GM18499 (cell line): ENCODE measurements at regions not wholly inside any gene's neighbourhood (a gene's known extent, or its start where the extent isn't known, plus 50 kb on each side); places are given as distances from the start of the nearest gene placed in this dataset.

Source experiments
- ATAC-seq: cut with Tn5 transposase; IDR thresholded peaks from one replicate; pipeline ENCODE4 v1.9.1; 2021; ENCODE audit warnings: moderate number of reproducible peaks; ENCODE audit not compliant: insufficient read depth, unreplicated experiment

DNA sequence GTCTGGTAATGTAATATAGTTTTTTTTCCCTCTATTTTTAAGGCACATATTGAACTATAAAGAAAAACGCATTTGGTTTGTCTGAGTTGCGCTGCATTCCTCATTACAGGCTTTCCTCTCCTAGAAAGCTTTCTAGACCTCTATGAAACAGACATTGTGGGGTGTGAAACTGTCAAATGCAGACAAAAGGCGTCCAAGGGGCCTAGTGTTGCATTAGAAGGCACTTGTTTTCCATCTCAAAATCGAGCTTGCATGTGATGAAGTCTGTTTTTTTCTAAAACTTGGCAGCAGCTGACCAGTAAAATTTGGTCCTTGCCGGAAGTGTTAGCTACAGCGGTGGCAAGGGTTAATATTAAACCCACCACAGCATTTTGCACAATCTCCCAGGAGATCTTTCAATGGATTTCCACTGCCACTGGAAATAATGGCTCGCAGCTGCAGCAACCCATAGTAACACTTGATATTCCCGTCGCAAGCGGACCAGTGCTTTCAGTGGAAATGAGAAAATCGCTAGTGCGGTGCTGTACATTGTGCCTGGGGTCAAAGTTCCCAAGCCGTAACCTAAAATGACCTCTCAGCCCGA is 602.6 kb downstream of the KCNJ2 start:
- ATAC-seq = no peak

DNA sequence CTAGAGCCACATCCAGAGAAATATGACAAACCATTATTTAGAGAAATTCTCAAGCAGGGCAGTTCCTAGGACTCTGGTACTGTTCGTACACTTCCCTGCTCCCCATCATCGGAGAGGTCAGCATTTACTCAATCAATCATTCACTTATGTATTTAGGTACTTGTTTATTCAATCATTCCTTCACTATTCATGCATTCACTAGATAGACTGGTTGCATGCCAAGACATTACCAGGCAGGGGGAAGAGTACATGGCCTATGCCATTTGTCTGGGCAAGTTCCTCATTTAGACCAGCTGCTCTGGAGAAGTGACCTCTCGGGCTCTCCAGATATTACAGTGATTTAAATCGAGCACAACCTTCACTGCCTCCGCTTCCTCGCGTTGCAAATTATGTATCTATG is 603.4 kb downstream of the KCNJ2 start:
- ATAC-seq = no peak

DNA sequence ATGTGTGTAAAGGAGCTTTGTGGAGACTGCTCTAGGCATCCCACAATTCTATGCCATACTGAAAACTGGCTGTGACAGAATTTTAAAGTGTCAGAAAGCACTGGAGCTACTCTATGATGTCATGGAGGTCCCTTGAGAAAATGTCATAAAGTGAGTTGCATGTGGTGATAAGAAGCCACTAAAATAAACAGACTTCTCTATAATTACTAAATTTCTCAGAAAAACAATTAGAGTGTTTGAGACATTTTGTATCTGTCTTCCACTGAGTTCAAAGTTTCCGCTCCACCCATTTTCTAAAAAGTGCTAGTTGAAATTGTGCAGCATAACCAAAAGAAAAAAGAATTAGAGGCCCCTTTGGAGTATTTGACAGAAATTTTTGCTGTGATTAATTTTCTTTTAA is 603.9 kb downstream of the KCNJ2 start:
- ATAC-seq = no peak

DNA sequence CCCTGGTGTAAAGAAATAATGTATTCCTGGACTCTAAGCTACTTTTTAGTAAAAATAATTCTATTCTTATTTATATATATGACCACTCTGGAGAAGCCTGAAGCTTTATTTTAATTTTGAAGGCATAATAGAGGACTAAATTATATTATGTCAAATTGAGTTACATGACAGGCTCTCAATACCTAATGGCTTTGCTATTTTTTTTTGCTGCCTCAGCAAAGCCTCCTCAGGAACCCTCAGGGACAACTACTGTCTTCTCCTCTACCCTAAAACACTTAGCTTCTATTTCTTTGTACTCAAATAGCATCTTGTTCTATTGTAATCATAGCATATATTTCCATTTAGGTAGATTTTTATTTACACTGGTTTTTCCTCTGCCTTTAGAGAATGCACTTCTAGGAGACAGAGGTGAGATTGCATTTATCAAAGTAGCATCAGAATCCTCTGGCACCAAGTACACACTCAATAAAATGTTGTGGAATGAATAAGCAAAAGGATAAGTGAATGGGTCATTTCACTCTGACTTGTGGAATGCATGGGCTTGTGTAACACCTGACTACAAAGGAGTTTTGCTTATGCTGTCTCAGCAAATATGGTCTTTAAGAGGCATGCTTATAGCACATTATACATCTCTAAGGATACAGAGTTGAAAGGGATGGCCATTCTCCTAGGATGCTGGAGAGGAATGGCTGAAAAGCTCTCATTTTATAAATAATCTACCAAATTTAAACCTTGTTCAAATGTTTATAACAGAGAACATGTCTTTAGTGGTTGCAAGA is 605.2 kb downstream of the KCNJ2 start:
- ATAC-seq = no peak

GRCh38 chr17:70775679-70776078 is 606.3 kb downstream of the KCNJ2 start:
- no peak for ATAC-seq

- ATAC-seq = no peak
Observed at GRCh38 chr17:70776441-70776840, 607.1 kb downstream of the KCNJ2 start.

- no peak for ATAC-seq
Observed at GRCh38 chr17:70780031-70780430, 610.7 kb downstream of the KCNJ2 start.

DNA sequence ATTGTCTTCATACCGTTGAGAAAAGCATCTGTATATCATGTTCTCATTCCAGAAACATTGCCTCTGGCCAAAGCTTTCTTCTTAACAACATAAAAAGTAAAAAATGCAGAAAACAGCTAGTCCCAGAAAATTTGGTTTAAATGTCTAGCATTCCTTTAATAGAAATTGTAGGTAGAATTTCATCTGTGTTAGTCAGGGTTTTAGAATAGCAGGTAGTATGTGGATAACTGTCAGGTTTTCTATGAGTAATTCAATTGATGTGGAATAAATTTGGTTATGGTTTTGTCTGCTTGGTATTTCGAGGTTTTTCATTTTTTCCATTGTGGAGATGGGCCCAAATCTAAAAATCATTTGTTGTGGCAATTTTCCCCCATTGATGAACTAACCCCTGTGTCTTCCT is 616.7 kb downstream of the KCNJ2 start:
- ATAC-seq = no peak

- no peak for ATAC-seq
Observed at GRCh38 chr17:70787721-70788300, 618.5 kb downstream of the KCNJ2 start.

GRCh38 chr17:70791748-70792443 is 622.6 kb downstream of the KCNJ2 start:
- no peak for ATAC-seq

DNA sequence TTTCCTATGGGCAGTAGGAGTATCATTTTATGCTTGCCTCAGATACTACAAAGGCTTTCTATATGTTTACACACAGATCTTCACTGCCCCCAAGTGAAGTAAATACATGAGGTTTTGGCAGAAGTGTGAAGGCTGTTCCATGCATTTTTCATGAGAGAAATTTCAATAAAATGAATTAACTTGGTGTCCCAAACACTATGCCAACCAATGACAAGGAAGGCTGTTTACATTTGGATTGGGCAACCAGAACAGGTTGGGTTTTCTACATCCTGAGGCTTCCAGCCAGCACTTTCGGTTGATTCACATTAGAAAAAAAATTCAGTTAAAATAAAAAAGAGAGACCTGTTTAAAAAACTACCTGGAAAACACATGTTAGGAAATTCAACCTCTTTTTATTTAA is 625.4 kb downstream of the KCNJ2 start:
- ATAC-seq = no peak

- ATAC-seq = no peak
Observed at GRCh38 chr17:70795620-70796019, 626.3 kb downstream of the KCNJ2 start.

GRCh38 chr17:70796757-70797156 is 627.4 kb downstream of the KCNJ2 start:
- no peak for ATAC-seq

DNA sequence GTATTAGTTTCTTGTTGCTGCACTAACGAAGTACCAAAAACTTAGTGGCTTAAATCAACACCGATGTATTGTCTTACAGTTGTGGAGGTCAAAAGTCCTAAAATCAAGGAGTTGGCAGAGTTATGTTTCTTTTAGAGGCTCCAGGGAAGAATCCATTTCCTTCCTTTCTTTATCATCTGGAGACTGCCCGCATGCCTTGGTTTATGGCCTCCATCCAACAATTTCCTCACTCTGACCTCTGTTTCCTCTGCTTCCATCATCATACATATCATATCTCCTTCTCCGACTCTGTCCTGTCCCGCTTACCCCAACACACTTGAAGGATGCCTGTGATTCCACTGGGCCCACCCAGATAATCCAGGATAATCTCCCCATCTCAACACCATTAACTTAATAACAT is 627.8 kb downstream of the KCNJ2 start:
- no peak for ATAC-seq

DNA sequence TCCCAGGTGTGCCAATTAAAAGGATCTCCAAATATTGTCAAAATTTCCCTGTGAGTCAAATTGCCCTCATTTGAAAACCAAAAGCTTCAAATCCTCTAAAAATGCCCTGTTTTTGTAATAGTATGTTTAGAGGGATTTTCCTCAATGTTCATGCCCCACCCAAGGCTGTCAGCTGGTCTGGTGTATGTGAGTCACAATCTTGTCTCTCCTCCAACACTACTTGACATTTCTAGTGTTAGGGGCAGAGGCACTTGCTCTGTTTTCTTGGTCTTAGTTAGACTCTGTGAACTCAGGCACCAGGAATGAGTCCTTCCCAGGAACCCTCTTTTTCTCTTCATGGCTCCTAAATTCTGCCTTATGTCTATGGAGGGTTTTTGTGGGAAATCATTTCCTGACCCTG is 634.8 kb downstream of the KCNJ2 start:
- ATAC-seq = no peak

DNA sequence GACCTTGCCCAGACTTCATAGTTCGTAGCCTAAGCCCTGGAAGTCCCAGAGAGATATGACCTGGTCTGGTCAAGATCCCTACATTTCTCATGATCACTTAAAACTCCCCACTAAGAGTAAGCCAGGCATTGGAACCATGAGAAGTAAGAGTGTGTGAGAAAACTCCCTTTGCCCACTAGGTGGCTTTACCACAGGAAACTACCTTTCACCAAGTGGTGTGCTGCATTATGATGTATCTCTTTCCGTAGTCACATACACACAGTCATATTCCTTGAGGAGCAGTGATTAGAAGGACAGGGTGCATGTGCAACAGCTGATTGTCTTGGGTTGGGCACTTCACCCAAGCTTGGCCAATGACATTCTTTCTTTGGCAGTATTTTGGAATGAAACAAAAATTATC is 639.3 kb downstream of the KCNJ2 start:
- no peak for ATAC-seq

GRCh38 chr17:70810609-70811008 is 641.3 kb downstream of the KCNJ2 start:
- ATAC-seq = no peak

GRCh38 chr17:70813355-70813930 is 644.1 kb downstream of the KCNJ2 start:
- no peak for ATAC-seq

DNA sequence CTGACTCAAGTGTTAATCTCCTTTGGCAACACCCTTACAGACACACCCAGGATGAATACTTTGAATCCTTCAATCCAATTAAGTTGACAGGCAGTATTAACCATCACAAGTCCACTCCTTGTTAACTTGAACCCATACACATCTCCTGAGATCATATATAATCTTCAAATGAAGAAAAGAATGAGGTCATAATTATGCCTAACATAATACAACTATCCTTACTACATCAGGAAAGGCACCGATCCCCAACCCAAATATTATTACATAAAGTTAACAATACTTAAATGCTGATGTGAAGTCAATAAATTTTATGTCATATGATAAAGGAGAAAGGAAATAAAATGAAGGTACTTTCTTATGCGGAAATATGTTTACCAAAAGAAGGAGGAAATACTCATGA is 649.9 kb downstream of the KCNJ2 start:
- ATAC-seq = no peak

DNA sequence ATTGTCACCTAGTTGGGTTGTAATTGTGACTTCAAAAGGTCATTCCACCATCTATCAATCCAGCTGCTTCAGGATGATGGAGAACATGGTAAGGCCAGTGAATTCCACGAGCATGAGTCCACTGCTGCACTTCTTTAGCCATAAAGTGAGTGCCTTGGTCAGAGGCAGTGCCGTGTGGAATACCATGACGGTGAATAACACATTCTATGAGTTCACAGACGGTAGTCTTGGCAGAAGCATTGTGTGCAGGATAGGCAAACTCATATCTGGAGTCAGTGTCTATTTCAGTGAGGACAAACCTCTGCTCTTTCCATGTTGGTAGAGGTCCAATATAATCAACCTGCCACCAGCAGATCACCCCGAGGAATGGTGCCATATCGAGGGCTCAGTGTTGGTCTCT is 650.9 kb downstream of the KCNJ2 start:
- no peak for ATAC-seq
